ENCODE measurements at regions not wholly inside any gene's neighbourhood (a gene's known extent, or its start where the extent isn't known, plus 50 kb on each side); places are given as distances from the start of the nearest gene placed in this dataset.
"Not testable (repeated sequence)": the region's sequence is repeated elsewhere in the genome, so short reads cannot be mapped to it uniquely, and the experiment has no call there.

DNA sequence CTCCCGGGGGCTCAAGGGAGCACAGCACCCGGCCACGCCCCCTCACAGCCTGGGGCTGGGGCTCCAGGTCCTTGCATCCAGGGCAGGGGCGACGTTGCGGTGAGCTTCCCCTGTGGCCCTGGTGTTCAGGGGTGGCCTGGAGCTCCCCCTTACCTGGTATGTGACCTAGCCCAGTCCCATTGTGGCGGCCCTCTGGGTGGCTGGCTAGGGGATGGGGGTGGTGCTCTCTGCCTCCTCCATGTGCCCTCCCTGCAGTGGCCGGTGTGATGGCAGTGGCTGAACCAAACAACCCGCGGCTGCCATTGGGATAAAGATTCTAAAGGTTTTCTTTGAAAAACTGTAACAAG lies 288.3 kb downstream of the RDH14 start:
- DNase-seq (ENCODE audit: low spot score in 2 of 2), result no peak
- H3K4me3 ChIP-seq (ENCODE audit: low read depth, poor library complexity, severe bottlenecking), result no peak overlapping the region
- 87 to 93% methylated on average over 7 to 9 of the region's 10 CpGs for WGBS, 2 donors
- intact Hi-C loops (cut with DNase I; ENCODE audit: low total_unique reads), result no loop called here
- TF ChIP-seq POLR2A (IDR thresholded peaks at IDR 0.05), result no peak
- TF ChIP-seq, protein P1, sequence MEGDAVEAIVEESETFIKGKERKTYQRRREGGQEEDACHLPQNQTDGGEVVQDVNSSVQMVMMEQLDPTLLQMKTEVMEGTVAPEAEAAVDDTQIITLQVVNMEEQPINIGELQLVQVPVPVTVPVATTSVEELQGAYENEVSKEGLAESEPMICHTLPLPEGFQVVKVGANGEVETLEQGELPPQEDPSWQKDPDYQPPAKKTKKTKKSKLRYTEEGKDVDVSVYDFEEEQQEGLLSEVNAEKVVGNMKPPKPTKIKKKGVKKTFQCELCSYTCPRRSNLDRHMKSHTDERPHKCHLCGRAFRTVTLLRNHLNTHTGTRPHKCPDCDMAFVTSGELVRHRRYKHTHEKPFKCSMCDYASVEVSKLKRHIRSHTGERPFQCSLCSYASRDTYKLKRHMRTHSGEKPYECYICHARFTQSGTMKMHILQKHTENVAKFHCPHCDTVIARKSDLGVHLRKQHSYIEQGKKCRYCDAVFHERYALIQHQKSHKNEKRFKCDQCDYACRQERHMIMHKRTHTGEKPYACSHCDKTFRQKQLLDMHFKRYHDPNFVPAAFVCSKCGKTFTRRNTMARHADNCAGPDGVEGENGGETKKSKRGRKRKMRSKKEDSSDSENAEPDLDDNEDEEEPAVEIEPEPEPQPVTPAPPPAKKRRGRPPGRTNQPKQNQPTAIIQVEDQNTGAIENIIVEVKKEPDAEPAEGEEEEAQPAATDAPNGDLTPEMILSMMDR (IDR thresholded peaks at IDR 0.05), result no peak

DNA sequence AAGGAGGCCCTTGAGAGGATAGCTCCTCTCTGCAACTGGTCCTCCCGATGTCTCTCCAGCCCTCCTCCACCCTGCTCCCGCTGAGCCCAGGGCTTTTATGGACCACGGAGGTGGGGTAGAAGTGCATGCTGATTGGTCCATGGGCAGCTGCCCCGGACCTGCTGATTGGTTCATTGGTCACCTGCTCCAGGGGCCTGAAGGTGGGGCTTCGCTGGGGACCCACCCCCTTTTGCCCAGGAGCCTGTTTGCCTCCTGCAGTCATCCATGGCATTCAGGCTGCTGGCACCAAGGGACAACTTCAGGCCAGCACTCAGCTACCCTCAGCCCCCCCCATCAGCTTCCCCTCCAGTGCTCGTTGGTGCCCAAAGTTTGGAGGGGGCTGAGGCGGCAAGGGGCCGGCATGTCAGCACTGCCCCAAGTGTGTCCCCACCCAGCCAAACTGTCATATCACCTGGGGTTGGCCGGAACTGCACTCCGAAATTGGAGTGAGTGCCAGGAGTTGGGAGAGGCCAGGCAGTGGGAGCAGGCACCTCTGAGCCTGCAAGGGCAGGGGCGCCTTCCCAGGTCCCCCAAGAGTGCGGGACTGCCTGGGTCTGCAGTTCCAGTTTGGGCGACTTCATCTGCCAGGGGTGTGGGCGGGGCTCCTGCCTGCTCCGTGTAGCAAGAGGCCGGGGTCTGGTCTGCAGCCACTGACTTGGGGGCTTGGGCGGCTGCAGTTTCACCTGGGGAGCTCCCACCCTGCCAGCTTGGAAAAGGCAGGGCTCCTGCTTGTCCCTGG lies 288.9 kb downstream of the RDH14 start:
- no peak overlapping the region for H3K4me3 ChIP-seq (ENCODE audit: low read depth, poor library complexity, severe bottlenecking)
- TF ChIP-seq, protein P1 (IDR thresholded peaks at IDR 0.05), result no peak
- no peak for TF ChIP-seq POLR2A (IDR thresholded peaks at IDR 0.05)
- WGBS, 2 donors, result 89 to 96% methylated on average over 14 to 17 of the region's 17 CpGs
- intact Hi-C loops (cut with DNase I; ENCODE audit: low total_unique reads), result no loop called here
- no peak for DNase-seq (ENCODE audit: low spot score in 2 of 2)

DNA sequence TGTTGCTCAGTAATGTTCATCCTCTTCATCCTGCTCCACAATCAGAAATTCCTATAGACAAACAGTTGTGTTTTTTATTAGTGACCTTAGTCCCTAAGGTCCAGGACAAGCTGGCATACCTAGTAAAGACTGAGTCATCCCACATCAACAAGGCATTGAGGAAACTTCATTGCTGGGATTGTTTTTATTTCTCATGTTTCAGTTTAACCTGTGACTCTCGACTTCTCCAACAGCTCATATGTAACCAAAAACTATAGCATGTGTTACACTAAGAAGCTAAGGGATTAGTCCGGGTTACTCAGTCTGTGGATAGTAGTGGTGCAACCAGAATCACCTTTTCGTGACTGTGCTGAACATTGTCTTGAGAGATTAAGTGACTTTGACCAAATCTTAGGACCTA lies 292.1 kb downstream of the RDH14 start:
- intact Hi-C loops (cut with DNase I; ENCODE audit: low total_unique reads), result no loop called here
- WGBS, 2 donors, result 90 to 95% methylated on average over 3 of the region's 3 CpGs
- no peak overlapping the region for H3K4me3 ChIP-seq (ENCODE audit: low read depth, poor library complexity, severe bottlenecking)
- no peak for TF ChIP-seq POLR2A (IDR thresholded peaks at IDR 0.05)
- TF ChIP-seq, protein P1 (IDR thresholded peaks at IDR 0.05), result no peak
- no peak for DNase-seq (ENCODE audit: low spot score in 2 of 2)

DNA sequence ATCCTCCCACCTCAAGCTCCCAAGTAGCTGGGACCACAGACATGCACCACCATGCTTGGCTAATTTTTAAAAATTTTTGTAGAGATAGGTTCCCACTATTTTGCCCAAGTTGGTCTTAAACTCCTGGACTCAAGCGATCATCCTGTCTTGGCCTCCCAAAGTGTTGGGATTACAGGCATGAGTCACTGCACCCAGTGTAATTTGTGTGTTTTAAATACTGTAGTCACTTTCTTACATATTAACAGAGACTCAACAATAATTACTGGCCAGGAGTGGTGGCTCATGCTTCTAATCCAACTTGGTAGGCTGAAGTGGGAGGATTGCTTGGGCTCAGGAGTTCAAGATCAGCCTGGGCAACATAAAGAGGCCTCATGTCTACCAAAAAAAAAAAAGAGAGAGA lies 293.0 kb downstream of the RDH14 start:
- TF ChIP-seq POLR2A (IDR thresholded peaks at IDR 0.05), result no peak
- TF ChIP-seq, protein P1 (IDR thresholded peaks at IDR 0.05), result no peak
- intact Hi-C loops (cut with DNase I; ENCODE audit: low total_unique reads), result no loop called here
- DNase-seq (ENCODE audit: low spot score in 2 of 2), result no peak
- WGBS, 2 donors, result 57 to 73% methylated on average over 1 of the region's 1 CpG
- H3K4me3 ChIP-seq (ENCODE audit: low read depth, poor library complexity, severe bottlenecking), result no peak overlapping the region

DNA sequence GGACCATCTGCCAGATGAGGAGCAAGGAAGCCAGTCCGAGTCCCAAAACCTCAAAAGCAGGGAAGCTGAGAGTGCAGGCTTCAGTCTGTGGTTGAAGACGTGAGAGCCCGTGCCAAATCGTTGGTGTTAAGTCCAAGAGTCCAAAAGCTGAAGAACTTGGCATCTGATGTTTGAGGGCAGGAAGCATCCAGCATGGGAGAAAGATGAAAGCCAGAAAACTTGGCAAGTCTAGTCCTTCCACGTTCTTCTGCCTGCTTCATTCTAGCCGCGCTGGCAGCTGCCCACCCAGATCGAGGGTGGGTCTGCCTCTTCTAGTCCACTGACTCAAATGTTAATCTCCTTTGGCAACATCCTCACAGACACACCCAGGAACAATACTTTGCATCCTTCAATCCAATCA lies 293.8 kb downstream of the RDH14 start:
- 43 to 48% methylated on average over 8 of the region's 8 CpGs for WGBS, 2 donors
- DNase-seq (ENCODE audit: low spot score in 2 of 2); H3K4me3 ChIP-seq (ENCODE audit: low read depth, poor library complexity, severe bottlenecking); intact Hi-C loops (cut with DNase I; ENCODE audit: low total_unique reads): not testable (repeated sequence)

DNA sequence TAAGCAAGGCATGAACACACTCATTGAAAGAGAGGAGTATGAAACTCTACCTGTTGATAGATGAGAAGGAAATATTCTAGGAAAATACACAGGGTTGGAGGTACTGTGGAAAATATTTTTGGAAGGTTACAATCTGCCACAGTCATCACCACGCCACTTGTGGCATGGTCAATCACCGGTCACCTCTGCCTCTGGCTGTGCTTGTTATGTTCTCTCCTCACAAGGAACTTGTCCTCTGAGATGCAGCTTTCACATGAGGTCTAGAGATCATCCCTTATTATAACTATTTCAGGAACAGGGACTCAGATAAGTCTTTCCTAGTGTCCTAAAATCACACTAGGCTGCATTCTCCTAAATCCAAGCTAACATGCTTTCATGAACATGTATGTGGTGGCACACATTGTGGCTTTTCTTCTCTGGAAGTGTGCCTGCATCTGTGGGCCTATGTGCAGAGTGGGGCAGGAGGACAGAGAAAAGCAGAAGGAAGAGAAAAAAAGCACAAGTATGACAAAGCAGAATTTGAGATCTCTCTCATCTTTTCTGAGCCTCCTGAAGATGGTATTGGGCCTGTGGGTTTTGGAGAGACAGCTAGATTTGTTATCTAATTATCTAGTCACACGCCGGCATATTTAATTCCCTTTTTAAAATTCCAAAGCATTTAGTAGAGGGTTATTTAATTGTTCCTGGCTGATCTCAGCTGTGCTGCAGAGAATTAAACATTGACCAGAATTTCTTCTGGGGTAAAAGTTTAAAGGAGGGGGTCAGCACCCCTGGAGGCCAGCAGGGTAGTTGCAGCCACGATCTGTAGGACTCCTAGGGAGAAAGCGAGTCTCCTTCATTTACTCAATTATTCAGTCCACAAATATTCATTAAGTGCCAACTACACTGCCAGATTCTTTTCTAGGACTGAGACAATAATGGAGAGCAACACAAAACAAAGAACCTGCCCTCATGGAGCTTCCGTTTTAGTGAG lies 294.6 kb downstream of the RDH14 start:
- intact Hi-C loops (cut with DNase I; ENCODE audit: low total_unique reads), result no loop called here
- WGBS, 2 donors, result 62 to 71% methylated on average over 7 of the region's 7 CpGs
- TF ChIP-seq POLR2A (IDR thresholded peaks at IDR 0.05), result no peak

More for the DNA sequence above, 294.6 kb downstream of the RDH14 start:
- no peak overlapping the region for H3K4me3 ChIP-seq (ENCODE audit: low read depth, poor library complexity, severe bottlenecking)
- no peak for DNase-seq (ENCODE audit: low spot score in 2 of 2)
